ENCODE measurements at regions not wholly inside any gene's neighbourhood (a gene's known extent, or its start where the extent isn't known, plus 50 kb on each side); places are given as distances from the start of the nearest gene placed in this dataset.

GRCh38 chr2:15754703-15755099, 163.0 kb downstream of the DDX1 start:
- TF ChIP-seq CTCF (IDR thresholded peaks at IDR 0.05; ENCODE audit: insufficient read depth, low read depth, low read length) (no peak), EZH2 (IDR thresholded peaks at IDR 0.05; ENCODE audit: insufficient read depth, low read length) (no peak)

All from astrocyte (in vitro differentiated cells and primary cell).